ENCODE measurements at regions not wholly inside any gene's neighbourhood (a gene's known extent, or its start where the extent isn't known, plus 50 kb on each side); places are given as distances from the start of the nearest gene placed in this dataset.

DNA sequence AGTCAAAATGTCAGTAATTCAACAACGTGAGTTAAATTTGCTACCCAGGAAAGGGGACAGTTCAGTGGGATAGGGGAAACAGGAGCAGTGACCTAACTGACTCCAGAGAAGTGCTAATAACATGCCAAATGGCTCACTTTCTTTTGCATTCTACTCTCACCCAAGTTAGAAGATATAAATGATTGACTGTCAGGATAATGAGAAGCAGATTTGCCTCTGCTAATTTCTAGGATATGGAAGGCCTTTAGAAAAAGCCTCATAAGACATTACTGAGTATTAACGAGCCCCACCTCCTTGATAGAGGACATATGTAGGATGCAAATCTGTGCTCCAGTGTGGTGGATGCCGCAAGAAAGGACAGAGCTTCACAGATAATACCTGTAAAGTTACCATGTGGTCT lies 318.6 kb upstream of the NT5C1B start:
- no peak for TF ChIP-seq FOS (IDR thresholded peaks at IDR 0.05; ENCODE audit: low read depth, low read length)
- TF ChIP-seq, protein P1, sequence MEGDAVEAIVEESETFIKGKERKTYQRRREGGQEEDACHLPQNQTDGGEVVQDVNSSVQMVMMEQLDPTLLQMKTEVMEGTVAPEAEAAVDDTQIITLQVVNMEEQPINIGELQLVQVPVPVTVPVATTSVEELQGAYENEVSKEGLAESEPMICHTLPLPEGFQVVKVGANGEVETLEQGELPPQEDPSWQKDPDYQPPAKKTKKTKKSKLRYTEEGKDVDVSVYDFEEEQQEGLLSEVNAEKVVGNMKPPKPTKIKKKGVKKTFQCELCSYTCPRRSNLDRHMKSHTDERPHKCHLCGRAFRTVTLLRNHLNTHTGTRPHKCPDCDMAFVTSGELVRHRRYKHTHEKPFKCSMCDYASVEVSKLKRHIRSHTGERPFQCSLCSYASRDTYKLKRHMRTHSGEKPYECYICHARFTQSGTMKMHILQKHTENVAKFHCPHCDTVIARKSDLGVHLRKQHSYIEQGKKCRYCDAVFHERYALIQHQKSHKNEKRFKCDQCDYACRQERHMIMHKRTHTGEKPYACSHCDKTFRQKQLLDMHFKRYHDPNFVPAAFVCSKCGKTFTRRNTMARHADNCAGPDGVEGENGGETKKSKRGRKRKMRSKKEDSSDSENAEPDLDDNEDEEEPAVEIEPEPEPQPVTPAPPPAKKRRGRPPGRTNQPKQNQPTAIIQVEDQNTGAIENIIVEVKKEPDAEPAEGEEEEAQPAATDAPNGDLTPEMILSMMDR (conservative IDR thresholded peaks at IDR 0.05; ENCODE audit: low read depth, low read length), result no peak
- no peak for TF ChIP-seq MXI1 (IDR thresholded peaks at IDR 0.05; ENCODE audit: borderline replicate concordance, low read depth, low read length)
- no peak for TF ChIP-seq CEBPB (IDR thresholded peaks at IDR 0.05; ENCODE audit: low read depth, low read length)
- no peak for TF ChIP-seq RFX5 (IDR thresholded peaks at IDR 0.05; ENCODE audit: low read depth, low read length)
- TF ChIP-seq POLR2A (IDR thresholded peaks at IDR 0.05; ENCODE audit: low read depth, low read length), result no peak
- no peak for TF ChIP-seq BHLHE40 (IDR thresholded peaks at IDR 0.05; ENCODE audit: low read depth, low read length)
- TF ChIP-seq RCOR1 (IDR thresholded peaks at IDR 0.05; ENCODE audit: insufficient replicate concordance, low read length), result no peak
- no peak for TF ChIP-seq NFE2L2 (IDR thresholded peaks at IDR 0.05; ENCODE audit: low read depth, low read length)

Measured in IMR-90 (cell line).